Choroid plexus epithelial cell (primary cell): ENCODE measurements at regions not wholly inside any gene's neighbourhood (a gene's known extent, or its start where the extent isn't known, plus 50 kb on each side); places are given as distances from the start of the nearest gene placed in this dataset.

Source experiments
- DNase-seq: peaks from one replicate; pipeline ENCODE4 v3.0.0-alpha.2; 2010; ENCODE audit warnings: low read depth
- H3K4me3 ChIP-seq: 2 replicates; pipeline ENCODE4 v1.5.1; 2011; ENCODE audit warnings: low read depth, mild to moderate bottlenecking, control low read depth, low read length, moderate library complexity
- TF ChIP-seq, protein P1 (sequence below): conservative IDR thresholded peaks from 2 replicates; pipeline ENCODE4 v1.5.1; 2011; ENCODE audit warnings: low read depth, mild to moderate bottlenecking, control low read depth, inconsistent platforms, low read length, moderate library complexity

DNA sequence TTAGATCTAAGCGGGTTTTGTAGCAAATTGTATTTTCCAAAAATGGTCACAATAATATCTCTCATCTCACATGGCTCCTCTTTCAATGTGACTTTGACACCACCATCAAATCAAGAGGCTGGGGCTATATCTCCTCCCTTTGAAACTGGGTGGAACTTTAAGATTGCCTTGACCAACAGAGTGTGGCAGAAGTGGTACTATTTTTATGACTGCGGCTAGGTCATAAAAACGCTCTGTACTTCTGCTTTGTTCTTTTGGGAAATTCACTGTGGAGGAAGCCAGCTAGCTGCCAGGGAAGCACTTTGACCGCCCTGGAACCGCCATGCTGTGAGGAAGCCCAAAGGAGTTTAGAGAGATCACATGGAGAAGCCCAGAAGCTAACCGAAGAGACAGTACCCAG is 50.7 kb upstream of the ACOT11 start:
- DNase-seq = no peak
- no peak overlapping the region for H3K4me3 ChIP-seq
- TF ChIP-seq, protein P1, sequence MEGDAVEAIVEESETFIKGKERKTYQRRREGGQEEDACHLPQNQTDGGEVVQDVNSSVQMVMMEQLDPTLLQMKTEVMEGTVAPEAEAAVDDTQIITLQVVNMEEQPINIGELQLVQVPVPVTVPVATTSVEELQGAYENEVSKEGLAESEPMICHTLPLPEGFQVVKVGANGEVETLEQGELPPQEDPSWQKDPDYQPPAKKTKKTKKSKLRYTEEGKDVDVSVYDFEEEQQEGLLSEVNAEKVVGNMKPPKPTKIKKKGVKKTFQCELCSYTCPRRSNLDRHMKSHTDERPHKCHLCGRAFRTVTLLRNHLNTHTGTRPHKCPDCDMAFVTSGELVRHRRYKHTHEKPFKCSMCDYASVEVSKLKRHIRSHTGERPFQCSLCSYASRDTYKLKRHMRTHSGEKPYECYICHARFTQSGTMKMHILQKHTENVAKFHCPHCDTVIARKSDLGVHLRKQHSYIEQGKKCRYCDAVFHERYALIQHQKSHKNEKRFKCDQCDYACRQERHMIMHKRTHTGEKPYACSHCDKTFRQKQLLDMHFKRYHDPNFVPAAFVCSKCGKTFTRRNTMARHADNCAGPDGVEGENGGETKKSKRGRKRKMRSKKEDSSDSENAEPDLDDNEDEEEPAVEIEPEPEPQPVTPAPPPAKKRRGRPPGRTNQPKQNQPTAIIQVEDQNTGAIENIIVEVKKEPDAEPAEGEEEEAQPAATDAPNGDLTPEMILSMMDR = no peak

DNA sequence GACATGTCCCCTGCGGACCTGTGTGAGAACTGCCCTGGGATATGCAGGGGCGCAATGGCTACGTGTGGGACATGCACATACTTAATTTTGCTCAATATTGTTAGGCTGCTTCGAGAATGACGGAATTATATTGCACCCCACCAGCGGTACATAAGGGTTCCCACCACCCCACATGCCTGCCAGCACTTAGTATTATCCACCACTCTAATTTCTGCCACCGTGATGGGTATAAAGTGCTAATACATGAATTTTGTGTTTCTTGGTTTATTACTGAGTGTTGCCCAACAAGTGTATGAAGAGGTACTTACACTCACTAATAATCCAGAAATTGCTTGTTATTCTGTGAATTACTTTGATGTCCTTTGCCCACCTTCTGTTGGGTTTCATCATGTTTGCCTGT is 52.1 kb upstream of the ACOT11 start:
- no peak overlapping the region for H3K4me3 ChIP-seq
- no peak for DNase-seq
- TF ChIP-seq, protein P1 = no peak

- TF ChIP-seq, protein P1 = no peak
- DNase-seq = peak; percentile 34
- H3K4me3 ChIP-seq = no peak overlapping the region
These were observed 54.4 kb upstream of the ACOT11 start for GRCh38 chr1:54493608-54494007.

DNA sequence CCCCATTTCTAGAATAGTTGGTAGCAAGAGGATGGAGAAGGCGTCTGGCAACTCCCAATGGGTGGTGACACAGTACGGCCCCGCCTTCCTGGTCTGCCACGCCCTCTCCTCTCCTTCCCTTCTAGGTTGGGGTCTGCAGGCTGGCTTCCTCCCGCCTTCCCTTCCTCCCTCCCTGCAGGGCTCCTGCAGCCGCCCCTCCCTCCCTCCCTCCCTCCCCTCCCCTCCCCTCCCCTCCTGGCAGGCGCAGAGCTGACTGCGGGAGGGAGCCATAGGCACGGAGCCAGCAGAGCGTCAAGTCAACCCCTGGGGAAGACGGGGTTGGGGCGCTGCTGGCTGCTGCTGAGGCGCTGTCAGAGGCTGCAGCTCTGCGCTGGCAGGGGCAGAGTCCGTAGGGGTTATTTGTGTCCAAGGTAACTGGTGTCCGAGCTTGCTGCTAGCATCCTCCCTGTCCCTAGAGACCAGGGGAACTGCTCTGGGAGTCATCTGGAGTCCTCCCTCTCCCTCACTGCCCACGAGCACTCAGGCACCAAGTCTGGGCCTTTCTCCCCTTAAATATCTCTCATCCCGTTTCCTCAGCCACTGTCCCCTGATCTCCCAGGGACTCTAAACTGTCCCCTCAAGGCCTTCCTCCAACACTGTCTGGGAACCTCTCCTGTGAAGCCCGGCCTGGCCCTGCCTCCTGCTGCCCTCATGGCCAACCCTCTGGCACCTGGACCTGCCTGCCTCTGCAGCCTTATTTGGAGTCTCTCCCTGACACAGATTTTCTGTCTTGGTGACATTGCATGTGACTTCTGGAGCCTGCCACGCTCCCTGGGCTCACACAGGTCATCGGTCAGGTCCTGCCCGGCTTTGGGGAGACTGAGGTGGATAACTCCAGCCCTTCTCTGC is 57.4 kb upstream of the ACOT11 start:
- TF ChIP-seq, protein P1 = no peak
- H3K4me3 ChIP-seq = no peak overlapping the region
- DNase-seq = peak; percentile 20

GRCh38 chr1:54489627-54490250 is 58.3 kb upstream of the ACOT11 start:
- DNase-seq = no peak
- no peak overlapping the region for H3K4me3 ChIP-seq
- TF ChIP-seq, protein P1 = no peak

DNA sequence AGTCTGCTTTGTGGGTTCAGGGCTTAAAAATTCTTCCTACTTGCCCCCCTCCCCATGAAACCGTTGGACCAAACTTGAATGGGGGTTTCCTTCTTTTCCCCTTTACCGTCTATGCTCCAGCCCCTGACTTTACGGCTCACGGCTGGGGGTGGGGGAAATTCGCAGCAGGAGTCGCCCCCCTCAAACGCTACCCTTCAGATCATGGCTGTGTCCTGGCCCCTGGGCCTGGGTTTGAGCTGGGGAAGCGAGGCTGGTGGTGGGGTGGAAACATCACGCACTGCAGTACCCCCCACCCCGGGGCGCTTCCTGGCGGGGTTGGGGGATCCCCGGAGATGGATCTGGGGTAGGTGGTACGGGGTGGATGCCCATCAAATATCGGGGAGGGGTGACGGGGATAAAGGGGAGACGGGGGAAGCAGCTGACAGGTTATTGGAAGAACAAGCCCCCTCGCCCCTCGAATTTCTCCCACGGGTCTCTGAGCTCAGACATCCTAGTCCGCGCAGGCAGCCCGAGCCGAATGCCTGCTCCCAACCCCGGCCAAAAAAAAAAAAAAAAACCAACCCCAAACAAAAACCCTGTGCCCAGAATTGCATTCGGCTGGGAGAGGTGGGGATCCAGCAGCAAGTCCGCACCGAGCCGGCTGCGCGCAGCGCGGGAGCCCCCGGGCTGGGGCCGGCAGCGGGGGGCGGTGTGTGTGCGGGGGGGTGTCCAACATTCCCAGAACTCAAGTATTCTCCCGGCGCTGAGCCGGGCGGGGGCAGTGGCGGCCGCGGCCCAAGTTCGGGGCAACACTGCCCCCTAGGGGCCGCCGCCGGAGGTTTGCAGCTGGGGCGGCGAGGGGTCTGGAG is 59.0 kb upstream of the ACOT11 start:
- peak; percentile 73 for DNase-seq
- H3K4me3 ChIP-seq = peak overlapping the region; percentile 62
- TF ChIP-seq, protein P1 = peak; percentile 75
